ENCODE measurements at regions not wholly inside any gene's neighbourhood (a gene's known extent, or its start where the extent isn't known, plus 50 kb on each side); places are given as distances from the start of the nearest gene placed in this dataset.
A peak's percentile ranks its signal among the peaks of the same experiment; 100 is the strongest.

- H3K27ac Mint-ChIP-seq = no peak overlapping the region
- intact Hi-C loops (cut with micrococcal nuclease) = no loop called here
- H3K27me3 Mint-ChIP-seq = no peaks in the 10 kb centered on the region
- no peaks in the 10 kb centered on the region for H3K4me1 Mint-ChIP-seq (ENCODE audit: low read depth)
- peaks cover 8% of the 10 kb centered on the region for H3K9me3 Mint-ChIP-seq
- no peak overlapping the region for H3K4me3 Mint-ChIP-seq
- no peaks in the 10 kb centered on the region for H3K36me3 Mint-ChIP-seq (ENCODE audit: low read depth)
Observed at GRCh38 chr7:125641884-125642283, 712.3 kb upstream of the POT1 start.

- Mint-ChIP-seq H3K4me1 (ENCODE audit: low read depth) (no peaks in the 10 kb centered on the region), H3K9me3 (no peaks in the 10 kb centered on the region), H3K4me3 (no peak overlapping the region), H3K27me3 (no peaks in the 10 kb centered on the region), H3K27ac (no peak overlapping the region), H3K36me3 (ENCODE audit: low read depth) (no peaks in the 10 kb centered on the region)
- intact Hi-C loops (cut with micrococcal nuclease) = no loop called here
Observed at GRCh38 chr7:125636320-125636962, 706.8 kb upstream of the POT1 start.

- Mint-ChIP-seq H3K27me3 (no peaks in the 10 kb centered on the region), H3K4me1 (ENCODE audit: low read depth) (no peaks in the 10 kb centered on the region), H3K4me3 (no peak overlapping the region), H3K9me3 (peaks cover 43% of the 10 kb centered on the region), H3K27ac (no peak overlapping the region), H3K36me3 (ENCODE audit: low read depth) (no peaks in the 10 kb centered on the region)
- intact Hi-C loops (cut with micrococcal nuclease) = no loop called here
Observed at GRCh38 chr7:125618516-125618915, 688.9 kb upstream of the POT1 start.

GRCh38 chr7:125611582-125611981 lies 682.0 kb upstream of the POT1 start:
- no peak overlapping the region for H3K4me3 Mint-ChIP-seq
- H3K27ac Mint-ChIP-seq = no peak overlapping the region
- H3K4me1 Mint-ChIP-seq (ENCODE audit: low read depth) = no peaks in the 10 kb centered on the region
- H3K9me3 Mint-ChIP-seq = peaks cover 24% of the 10 kb centered on the region
- no peaks in the 10 kb centered on the region for H3K27me3 Mint-ChIP-seq
- intact Hi-C loops (cut with micrococcal nuclease) = no loop called here
- H3K36me3 Mint-ChIP-seq (ENCODE audit: low read depth) = no peaks in the 10 kb centered on the region

- Mint-ChIP-seq H3K27me3 (no peaks in the 10 kb centered on the region), H3K9me3 (peaks cover 8% of the 10 kb centered on the region), H3K4me1 (ENCODE audit: low read depth) (no peaks in the 10 kb centered on the region), H3K27ac (no peak overlapping the region), H3K4me3 (no peak overlapping the region), H3K36me3 (ENCODE audit: low read depth) (no peaks in the 10 kb centered on the region)
- intact Hi-C loops (cut with micrococcal nuclease) = no loop called here
Observed at GRCh38 chr7:125606671-125607070, 677.0 kb upstream of the POT1 start.

GRCh38 chr7:125605241-125605640 lies 675.6 kb upstream of the POT1 start:
- Mint-ChIP-seq H3K9me3 (peaks cover 8% of the 10 kb centered on the region), H3K27me3 (no peaks in the 10 kb centered on the region), H3K36me3 (ENCODE audit: low read depth) (no peaks in the 10 kb centered on the region), H3K4me1 (ENCODE audit: low read depth) (no peaks in the 10 kb centered on the region), H3K4me3 (no peak overlapping the region), H3K27ac (no peak overlapping the region)
- intact Hi-C loops (cut with micrococcal nuclease) = no loop called here

- H3K9me3 Mint-ChIP-seq = peaks cover 8% of the 10 kb centered on the region
- no peaks in the 10 kb centered on the region for H3K27me3 Mint-ChIP-seq
- H3K27ac Mint-ChIP-seq = no peak overlapping the region
- H3K4me3 Mint-ChIP-seq = no peak overlapping the region
- H3K36me3 Mint-ChIP-seq (ENCODE audit: low read depth) = no peaks in the 10 kb centered on the region
- H3K4me1 Mint-ChIP-seq (ENCODE audit: low read depth) = no peaks in the 10 kb centered on the region
- intact Hi-C loops (cut with micrococcal nuclease) = no loop called here
Observed at GRCh38 chr7:125602441-125602840, 672.8 kb upstream of the POT1 start.

GRCh38 chr7:125599387-125599786 lies 669.8 kb upstream of the POT1 start:
- Mint-ChIP-seq H3K4me1 (ENCODE audit: low read depth) (no peaks in the 10 kb centered on the region), H3K36me3 (ENCODE audit: low read depth) (no peaks in the 10 kb centered on the region), H3K9me3 (no peaks in the 10 kb centered on the region), H3K27me3 (no peaks in the 10 kb centered on the region), H3K4me3 (no peak overlapping the region), H3K27ac (no peak overlapping the region)
- intact Hi-C loops (cut with micrococcal nuclease) = no loop called here

GRCh38 chr7:125592331-125592730 lies 662.7 kb upstream of the POT1 start:
- no peak overlapping the region for H3K4me3 Mint-ChIP-seq
- no peaks in the 10 kb centered on the region for H3K9me3 Mint-ChIP-seq
- H3K27ac Mint-ChIP-seq = no peak overlapping the region
- intact Hi-C loops (cut with micrococcal nuclease) = no loop called here
- H3K27me3 Mint-ChIP-seq = no peaks in the 10 kb centered on the region
- H3K36me3 Mint-ChIP-seq (ENCODE audit: low read depth) = no peaks in the 10 kb centered on the region
- no peaks in the 10 kb centered on the region for H3K4me1 Mint-ChIP-seq (ENCODE audit: low read depth)

- no peaks in the 10 kb centered on the region for H3K36me3 Mint-ChIP-seq (ENCODE audit: low read depth)
- H3K4me3 Mint-ChIP-seq = no peak overlapping the region
- H3K27me3 Mint-ChIP-seq = no peaks in the 10 kb centered on the region
- no peaks in the 10 kb centered on the region for H3K4me1 Mint-ChIP-seq (ENCODE audit: low read depth)
- peaks cover 15% of the 10 kb centered on the region for H3K9me3 Mint-ChIP-seq
- intact Hi-C loops (cut with micrococcal nuclease) = no loop called here
- no peak overlapping the region for H3K27ac Mint-ChIP-seq
Observed at GRCh38 chr7:125573126-125573525, 643.5 kb upstream of the POT1 start.

GRCh38 chr7:125572414-125572813 lies 642.8 kb upstream of the POT1 start:
- Mint-ChIP-seq H3K4me1 (ENCODE audit: low read depth) (no peaks in the 10 kb centered on the region), H3K4me3 (no peak overlapping the region), H3K27me3 (no peaks in the 10 kb centered on the region), H3K36me3 (ENCODE audit: low read depth) (no peaks in the 10 kb centered on the region), H3K9me3 (peaks cover 15% of the 10 kb centered on the region), H3K27ac (no peak overlapping the region)
- intact Hi-C loops (cut with micrococcal nuclease) = no loop called here

GRCh38 chr7:125568799-125569198 lies 639.2 kb upstream of the POT1 start:
- H3K27ac Mint-ChIP-seq = peak overlapping the region; percentile 46
- H3K9me3 Mint-ChIP-seq = peaks cover 6% of the 10 kb centered on the region
- no peaks in the 10 kb centered on the region for H3K36me3 Mint-ChIP-seq (ENCODE audit: low read depth)
- intact Hi-C loops (cut with micrococcal nuclease) = no loop called here
- no peaks in the 10 kb centered on the region for H3K27me3 Mint-ChIP-seq
- H3K4me3 Mint-ChIP-seq = peak overlapping the region; percentile 23
- no peaks in the 10 kb centered on the region for H3K4me1 Mint-ChIP-seq (ENCODE audit: low read depth)

GRCh38 chr7:125567686-125568085 lies 638.1 kb upstream of the POT1 start:
- Mint-ChIP-seq H3K4me1 (ENCODE audit: low read depth) (no peaks in the 10 kb centered on the region), H3K9me3 (peaks cover 6% of the 10 kb centered on the region), H3K27me3 (no peaks in the 10 kb centered on the region), H3K36me3 (ENCODE audit: low read depth) (no peaks in the 10 kb centered on the region), H3K27ac (no peak overlapping the region), H3K4me3 (no peak overlapping the region)
- intact Hi-C loops (cut with micrococcal nuclease) = no loop called here

GRCh38 chr7:125563964-125564529 lies 634.4 kb upstream of the POT1 start:
- Mint-ChIP-seq H3K4me1 (ENCODE audit: low read depth) (peaks cover 8% of the 10 kb centered on the region), H3K9me3 (peaks cover under 1% of the 10 kb centered on the region), H3K27ac (no peak overlapping the region), H3K27me3 (no peaks in the 10 kb centered on the region), H3K4me3 (no peak overlapping the region), H3K36me3 (ENCODE audit: low read depth) (no peaks in the 10 kb centered on the region)
- intact Hi-C loops (cut with micrococcal nuclease) = no loop called here

GRCh38 chr7:125563557-125563956 lies 633.9 kb upstream of the POT1 start:
- no peak overlapping the region for H3K27ac Mint-ChIP-seq
- no peaks in the 10 kb centered on the region for H3K27me3 Mint-ChIP-seq
- H3K4me3 Mint-ChIP-seq = no peak overlapping the region
- peaks cover 8% of the 10 kb centered on the region for H3K4me1 Mint-ChIP-seq (ENCODE audit: low read depth)
- intact Hi-C loops (cut with micrococcal nuclease) = no loop called here
- H3K9me3 Mint-ChIP-seq = no peaks in the 10 kb centered on the region
- H3K36me3 Mint-ChIP-seq (ENCODE audit: low read depth) = no peaks in the 10 kb centered on the region

Data from dendritic cell treated with granulocyte-macrophage colony-stimulating factor and Interleukin-4, amounts not matched to agents 40 ng/mL and 50 ng/mL, for 4 days (primary cell).